WTC11 (cell line): ENCODE measurements at regions not wholly inside any gene's neighbourhood (a gene's known extent, or its start where the extent isn't known, plus 50 kb on each side); places are given as distances from the start of the nearest gene placed in this dataset.

Experiments used
- ATAC-seq: fragments of 200-7000 bp; cut with Tn5 transposase; 2 replicates; pipeline ENCODE4 v1.10.0; 2021; ENCODE audit warnings: mild to moderate bottlenecking, moderate library complexity
- CTCF ChIA-PET: fragments of 300-600 bp; sonication (Branson Sonifier 250); formaldehyde crosslinking; loops from one replicate; lab custom pipeline; 2021; ENCODE audit warnings: antibody characterized with exemption; lab: Charles Lee
- POLR2A ChIA-PET: fragments of 350-600 bp; sonication (Branson Sonifier 250); formaldehyde crosslinking; loops from one replicate; lab custom pipeline; 2021; ENCODE audit warnings: antibody characterized with exemption; lab: Charles Lee
- DNase-seq: peaks from one replicate; pipeline ENCODE4 v3.0.0; 2021; ENCODE audit warnings: low spot score
- H3K27ac Mint-ChIP-seq: 2 replicates; pipeline ENCODE4 v1.8.0; 2021; ENCODE audit warnings: mixed read lengths
- H3K27me3 Mint-ChIP-seq: 2 replicates; pipeline ENCODE4 v1.8.0; 2021; ENCODE audit warnings: low read depth, mild to moderate bottlenecking, moderate library complexity, mixed read lengths
- H3K36me3 Mint-ChIP-seq: 2 replicates; pipeline ENCODE4 v1.8.0; 2021; ENCODE audit warnings: mixed read lengths
- H3K4me1 Mint-ChIP-seq: 2 replicates; pipeline ENCODE4 v1.8.0; 2022; ENCODE audit warnings: mixed read lengths
- H3K4me3 Mint-ChIP-seq: 2 replicates; pipeline ENCODE4 v1.8.0; 2021; ENCODE audit warnings: mild to moderate bottlenecking, moderate library complexity, mixed read lengths
- H3K9me3 Mint-ChIP-seq: 2 replicates; pipeline ENCODE4 v1.8.0; 2021; ENCODE audit warnings: mixed read lengths
- ELF4 ChIP-seq: sonication (generic); formaldehyde crosslinking; IDR thresholded peaks from 2 replicates; pipeline ENCODE4 v1.8.1; 2022; ENCODE audit warnings: low read depth, mild to moderate bottlenecking, moderate library complexity, missing genetic modification reagents
- EMX1 ChIP-seq: fragments of 250-450 bp; sonication (Bioruptor Pico); IDR thresholded peaks from 2 replicates; pipeline ENCODE4 v1.8.0; 2021; ENCODE audit warnings: mild to moderate bottlenecking
- FOXP1 ChIP-seq: sonication (generic); formaldehyde crosslinking; IDR thresholded peaks from 2 replicates; pipeline ENCODE4 v1.8.0; 2022; ENCODE audit warnings: missing genetic modification reagents, mild to moderate bottlenecking, moderate library complexity, borderline replicate concordance
- GRHL2 ChIP-seq: fragments of 250-450 bp; sonication (Bioruptor Pico); IDR thresholded peaks from 2 replicates; pipeline ENCODE4 v1.8.0; 2022; ENCODE audit warnings: mild to moderate bottlenecking, moderate library complexity; ENCODE audit not compliant: insufficient replicate concordance, severe bottlenecking
- IRF2 ChIP-seq: sonication (generic); formaldehyde crosslinking; IDR thresholded peaks from 2 replicates; pipeline ENCODE4 v1.8.0; 2022; ENCODE audit warnings: low read depth, missing genetic modification reagents, borderline replicate concordance
- JAZF1 ChIP-seq: fragments of 250-450 bp; sonication (Bioruptor Pico); IDR thresholded peaks from 2 replicates; pipeline ENCODE4 v1.9.0; 2021; ENCODE audit warnings: moderate library complexity, mild to moderate bottlenecking, inconsistent platforms
- KAT7 ChIP-seq: sonication (generic); formaldehyde crosslinking; IDR thresholded peaks from 2 replicates; pipeline ENCODE4 v1.8.1; 2023; ENCODE audit warnings: missing genetic modification reagents, mild to moderate bottlenecking, borderline replicate concordance
- MXD4 ChIP-seq: fragments of 250-450 bp; sonication (Bioruptor Pico); IDR thresholded peaks from 2 replicates; pipeline ENCODE4 v1.8.0; 2021; ENCODE audit warnings: mild to moderate bottlenecking, moderate library complexity, borderline replicate concordance
- PRRX2 ChIP-seq: fragments of 250-450 bp; sonication (Bioruptor Pico); IDR thresholded peaks from 2 replicates; pipeline ENCODE4 v1.8.0; 2021; ENCODE audit warnings: mild to moderate bottlenecking
- RORB ChIP-seq: fragments of 250-450 bp; sonication (Bioruptor Pico); IDR thresholded peaks from 2 replicates; pipeline ENCODE4 v1.9.0; 2021; ENCODE audit warnings: mild to moderate bottlenecking
- SMAD3 ChIP-seq: sonication (generic); formaldehyde crosslinking; IDR thresholded peaks from 2 replicates; pipeline ENCODE4 v1.8.0; 2022; ENCODE audit warnings: missing genetic modification reagents, mild to moderate bottlenecking, borderline replicate concordance
- SMAD4 ChIP-seq: sonication (generic); formaldehyde crosslinking; IDR thresholded peaks from 2 replicates; pipeline ENCODE4 v1.8.0; 2022; ENCODE audit warnings: mild to moderate bottlenecking, missing genetic modification reagents
- TEAD1 ChIP-seq: sonication (generic); formaldehyde crosslinking; IDR thresholded peaks from 2 replicates; pipeline ENCODE4 v1.8.0; 2022; ENCODE audit warnings: mild to moderate bottlenecking, missing genetic modification reagents
- USF1 ChIP-seq: sonication (generic); formaldehyde crosslinking; IDR thresholded peaks from 2 replicates; pipeline ENCODE4 v1.8.0; 2022; ENCODE audit warnings: mild to moderate bottlenecking, missing genetic modification reagents
- ZNF121 ChIP-seq: sonication (generic); formaldehyde crosslinking; IDR thresholded peaks from 2 replicates; pipeline ENCODE4 v1.8.0; 2023; ENCODE audit warnings: missing genetic modification reagents
- ZNF138 ChIP-seq: sonication (generic); formaldehyde crosslinking; conservative IDR thresholded peaks from 2 replicates; pipeline ENCODE4 v1.8.1; 2022; ENCODE audit warnings: mild to moderate bottlenecking, moderate library complexity, missing genetic modification reagents
- TF ChIP-seq, protein P1 (sequence below): sonication (generic); formaldehyde crosslinking; IDR thresholded peaks from 2 replicates; pipeline ENCODE4 v1.8.0; 2023; ENCODE audit warnings: mild to moderate bottlenecking, missing genetic modification reagents
- TF ChIP-seq, protein P2 (sequence below): sonication (generic); formaldehyde crosslinking; IDR thresholded peaks from 2 replicates; pipeline ENCODE4 v1.8.1; 2022; ENCODE audit warnings: mild to moderate bottlenecking, missing genetic modification reagents, moderate library complexity, borderline replicate concordance
- TF ChIP-seq, protein P3 (sequence below): sonication (generic); formaldehyde crosslinking; conservative IDR thresholded peaks from 2 replicates; pipeline ENCODE4 v1.8.1; 2023; ENCODE audit warnings: mild to moderate bottlenecking, low read depth, missing genetic modification reagents, moderate library complexity
- TF ChIP-seq, protein P4 (sequence below): fragments of 200-600 bp; IDR thresholded peaks from 2 replicates; pipeline ENCODE4 v1.8.0; 2022; ENCODE audit warnings: antibody characterized with exemption
- TF ChIP-seq, protein P5 (sequence below): sonication (generic); formaldehyde crosslinking; IDR thresholded peaks from 2 replicates; pipeline ENCODE4 v1.8.1; 2023; ENCODE audit warnings: mild to moderate bottlenecking, missing genetic modification reagents
- TF ChIP-seq, protein P6 (sequence below): sonication (generic); formaldehyde crosslinking; IDR thresholded peaks from 2 replicates; pipeline ENCODE4 v1.8.1; 2023; ENCODE audit warnings: mild to moderate bottlenecking, moderate library complexity, missing genetic modification reagents

- TF ChIP-seq, protein P1, sequence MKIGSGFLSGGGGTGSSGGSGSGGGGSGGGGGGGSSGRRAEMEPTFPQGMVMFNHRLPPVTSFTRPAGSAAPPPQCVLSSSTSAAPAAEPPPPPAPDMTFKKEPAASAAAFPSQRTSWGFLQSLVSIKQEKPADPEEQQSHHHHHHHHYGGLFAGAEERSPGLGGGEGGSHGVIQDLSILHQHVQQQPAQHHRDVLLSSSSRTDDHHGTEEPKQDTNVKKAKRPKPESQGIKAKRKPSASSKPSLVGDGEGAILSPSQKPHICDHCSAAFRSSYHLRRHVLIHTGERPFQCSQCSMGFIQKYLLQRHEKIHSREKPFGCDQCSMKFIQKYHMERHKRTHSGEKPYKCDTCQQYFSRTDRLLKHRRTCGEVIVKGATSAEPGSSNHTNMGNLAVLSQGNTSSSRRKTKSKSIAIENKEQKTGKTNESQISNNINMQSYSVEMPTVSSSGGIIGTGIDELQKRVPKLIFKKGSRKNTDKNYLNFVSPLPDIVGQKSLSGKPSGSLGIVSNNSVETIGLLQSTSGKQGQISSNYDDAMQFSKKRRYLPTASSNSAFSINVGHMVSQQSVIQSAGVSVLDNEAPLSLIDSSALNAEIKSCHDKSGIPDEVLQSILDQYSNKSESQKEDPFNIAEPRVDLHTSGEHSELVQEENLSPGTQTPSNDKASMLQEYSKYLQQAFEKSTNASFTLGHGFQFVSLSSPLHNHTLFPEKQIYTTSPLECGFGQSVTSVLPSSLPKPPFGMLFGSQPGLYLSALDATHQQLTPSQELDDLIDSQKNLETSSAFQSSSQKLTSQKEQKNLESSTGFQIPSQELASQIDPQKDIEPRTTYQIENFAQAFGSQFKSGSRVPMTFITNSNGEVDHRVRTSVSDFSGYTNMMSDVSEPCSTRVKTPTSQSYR (CRISPR knock-in tag), result no peak
- TF ChIP-seq ELF4, result no peak
- no peak for TF ChIP-seq USF1 (CRISPR knock-in tag)
- no peak for TF ChIP-seq TEAD1
- TF ChIP-seq SMAD4 (CRISPR knock-in tag), result no peak
- no peak for TF ChIP-seq ZNF138 (CRISPR knock-in tag)
- TF ChIP-seq, protein P2, sequence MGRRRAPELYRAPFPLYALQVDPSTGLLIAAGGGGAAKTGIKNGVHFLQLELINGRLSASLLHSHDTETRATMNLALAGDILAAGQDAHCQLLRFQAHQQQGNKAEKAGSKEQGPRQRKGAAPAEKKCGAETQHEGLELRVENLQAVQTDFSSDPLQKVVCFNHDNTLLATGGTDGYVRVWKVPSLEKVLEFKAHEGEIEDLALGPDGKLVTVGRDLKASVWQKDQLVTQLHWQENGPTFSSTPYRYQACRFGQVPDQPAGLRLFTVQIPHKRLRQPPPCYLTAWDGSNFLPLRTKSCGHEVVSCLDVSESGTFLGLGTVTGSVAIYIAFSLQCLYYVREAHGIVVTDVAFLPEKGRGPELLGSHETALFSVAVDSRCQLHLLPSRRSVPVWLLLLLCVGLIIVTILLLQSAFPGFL, result no peak
- TF ChIP-seq FOXP1 (CRISPR knock-in tag), result no peak
- TF ChIP-seq GRHL2 (CRISPR knock-in tag), result no peak
- TF ChIP-seq SMAD3 (CRISPR knock-in tag), result no peak
- TF ChIP-seq, protein P3, sequence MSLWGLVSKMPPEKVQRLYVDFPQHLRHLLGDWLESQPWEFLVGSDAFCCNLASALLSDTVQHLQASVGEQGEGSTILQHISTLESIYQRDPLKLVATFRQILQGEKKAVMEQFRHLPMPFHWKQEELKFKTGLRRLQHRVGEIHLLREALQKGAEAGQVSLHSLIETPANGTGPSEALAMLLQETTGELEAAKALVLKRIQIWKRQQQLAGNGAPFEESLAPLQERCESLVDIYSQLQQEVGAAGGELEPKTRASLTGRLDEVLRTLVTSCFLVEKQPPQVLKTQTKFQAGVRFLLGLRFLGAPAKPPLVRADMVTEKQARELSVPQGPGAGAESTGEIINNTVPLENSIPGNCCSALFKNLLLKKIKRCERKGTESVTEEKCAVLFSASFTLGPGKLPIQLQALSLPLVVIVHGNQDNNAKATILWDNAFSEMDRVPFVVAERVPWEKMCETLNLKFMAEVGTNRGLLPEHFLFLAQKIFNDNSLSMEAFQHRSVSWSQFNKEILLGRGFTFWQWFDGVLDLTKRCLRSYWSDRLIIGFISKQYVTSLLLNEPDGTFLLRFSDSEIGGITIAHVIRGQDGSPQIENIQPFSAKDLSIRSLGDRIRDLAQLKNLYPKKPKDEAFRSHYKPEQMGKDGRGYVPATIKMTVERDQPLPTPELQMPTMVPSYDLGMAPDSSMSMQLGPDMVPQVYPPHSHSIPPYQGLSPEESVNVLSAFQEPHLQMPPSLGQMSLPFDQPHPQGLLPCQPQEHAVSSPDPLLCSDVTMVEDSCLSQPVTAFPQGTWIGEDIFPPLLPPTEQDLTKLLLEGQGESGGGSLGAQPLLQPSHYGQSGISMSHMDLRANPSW (CRISPR knock-in tag), result no peak
- TF ChIP-seq, protein P4, sequence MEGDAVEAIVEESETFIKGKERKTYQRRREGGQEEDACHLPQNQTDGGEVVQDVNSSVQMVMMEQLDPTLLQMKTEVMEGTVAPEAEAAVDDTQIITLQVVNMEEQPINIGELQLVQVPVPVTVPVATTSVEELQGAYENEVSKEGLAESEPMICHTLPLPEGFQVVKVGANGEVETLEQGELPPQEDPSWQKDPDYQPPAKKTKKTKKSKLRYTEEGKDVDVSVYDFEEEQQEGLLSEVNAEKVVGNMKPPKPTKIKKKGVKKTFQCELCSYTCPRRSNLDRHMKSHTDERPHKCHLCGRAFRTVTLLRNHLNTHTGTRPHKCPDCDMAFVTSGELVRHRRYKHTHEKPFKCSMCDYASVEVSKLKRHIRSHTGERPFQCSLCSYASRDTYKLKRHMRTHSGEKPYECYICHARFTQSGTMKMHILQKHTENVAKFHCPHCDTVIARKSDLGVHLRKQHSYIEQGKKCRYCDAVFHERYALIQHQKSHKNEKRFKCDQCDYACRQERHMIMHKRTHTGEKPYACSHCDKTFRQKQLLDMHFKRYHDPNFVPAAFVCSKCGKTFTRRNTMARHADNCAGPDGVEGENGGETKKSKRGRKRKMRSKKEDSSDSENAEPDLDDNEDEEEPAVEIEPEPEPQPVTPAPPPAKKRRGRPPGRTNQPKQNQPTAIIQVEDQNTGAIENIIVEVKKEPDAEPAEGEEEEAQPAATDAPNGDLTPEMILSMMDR, result no peak
Measured at GRCh38 chr20:4451487-4452081, 202.5 kb upstream of the ADRA1D start (continued).

DNA sequence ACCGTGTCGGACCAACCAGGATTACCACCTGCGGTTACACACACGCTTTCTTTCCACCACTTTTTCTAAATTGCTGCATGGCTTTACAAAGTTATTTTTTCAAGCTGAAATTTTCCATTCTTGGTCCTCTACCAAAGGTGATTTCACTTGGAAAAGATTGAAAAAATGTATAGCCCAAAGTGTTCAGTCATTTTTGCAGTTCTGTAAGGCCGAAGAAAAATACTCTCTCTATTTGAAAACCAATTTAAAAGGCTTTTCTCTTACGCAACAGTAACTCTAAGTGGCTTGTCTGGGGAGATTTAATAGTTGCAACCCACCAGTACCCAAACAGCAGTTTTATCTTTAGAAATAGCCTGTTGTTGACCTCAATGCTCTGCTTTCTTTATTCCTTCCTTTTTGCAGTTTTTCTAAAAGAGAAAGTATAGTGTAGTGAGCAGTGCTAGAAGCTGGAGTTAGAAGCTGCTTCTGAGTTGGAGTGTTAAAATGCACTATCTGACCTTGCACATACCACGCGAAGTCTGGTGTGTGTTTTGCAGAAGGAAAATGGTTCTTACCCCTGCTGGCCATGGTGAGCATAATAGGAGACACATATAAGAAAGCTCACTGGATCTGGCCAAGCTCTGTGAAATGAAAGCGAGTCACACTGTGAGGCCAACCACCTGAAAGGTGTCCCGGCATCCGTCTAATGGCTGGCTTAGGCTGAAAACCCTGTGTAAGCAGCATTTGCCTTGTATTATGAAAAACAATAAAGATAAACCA lies 201.0 kb upstream of the ADRA1D start:
- no peak for DNase-seq
- CTCF ChIA-PET, result no interaction called here
- TF ChIP-seq KAT7 (CRISPR knock-in tag), result no peak
- no peak for TF ChIP-seq PRRX2 (CRISPR knock-in tag)
- TF ChIP-seq, protein P5, sequence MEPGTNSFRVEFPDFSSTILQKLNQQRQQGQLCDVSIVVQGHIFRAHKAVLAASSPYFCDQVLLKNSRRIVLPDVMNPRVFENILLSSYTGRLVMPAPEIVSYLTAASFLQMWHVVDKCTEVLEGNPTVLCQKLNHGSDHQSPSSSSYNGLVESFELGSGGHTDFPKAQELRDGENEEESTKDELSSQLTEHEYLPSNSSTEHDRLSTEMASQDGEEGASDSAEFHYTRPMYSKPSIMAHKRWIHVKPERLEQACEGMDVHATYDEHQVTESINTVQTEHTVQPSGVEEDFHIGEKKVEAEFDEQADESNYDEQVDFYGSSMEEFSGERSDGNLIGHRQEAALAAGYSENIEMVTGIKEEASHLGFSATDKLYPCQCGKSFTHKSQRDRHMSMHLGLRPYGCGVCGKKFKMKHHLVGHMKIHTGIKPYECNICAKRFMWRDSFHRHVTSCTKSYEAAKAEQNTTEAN (CRISPR knock-in tag), result no peak
- TF ChIP-seq MXD4, result no peak
- TF ChIP-seq IRF2 (CRISPR knock-in tag), result no peak
- TF ChIP-seq, protein P6, sequence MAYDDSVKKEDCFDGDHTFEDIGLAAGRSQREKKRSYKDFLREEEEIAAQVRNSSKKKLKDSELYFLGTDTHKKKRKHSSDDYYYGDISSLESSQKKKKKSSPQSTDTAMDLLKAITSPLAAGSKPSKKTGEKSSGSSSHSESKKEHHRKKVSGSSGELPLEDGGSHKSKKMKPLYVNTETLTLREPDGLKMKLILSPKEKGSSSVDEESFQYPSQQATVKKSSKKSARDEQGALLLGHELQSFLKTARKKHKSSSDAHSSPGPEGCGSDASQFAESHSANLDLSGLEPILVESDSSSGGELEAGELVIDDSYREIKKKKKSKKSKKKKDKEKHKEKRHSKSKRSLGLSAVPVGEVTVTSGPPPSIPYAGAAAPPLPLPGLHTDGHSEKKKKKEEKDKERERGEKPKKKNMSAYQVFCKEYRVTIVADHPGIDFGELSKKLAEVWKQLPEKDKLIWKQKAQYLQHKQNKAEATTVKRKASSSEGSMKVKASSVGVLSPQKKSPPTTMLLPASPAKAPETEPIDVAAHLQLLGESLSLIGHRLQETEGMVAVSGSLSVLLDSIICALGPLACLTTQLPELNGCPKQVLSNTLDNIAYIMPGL (CRISPR knock-in tag), result no peak
- no peak for TF ChIP-seq RORB (CRISPR knock-in tag)
- TF ChIP-seq ZNF138 (CRISPR knock-in tag), result no peak
- TF ChIP-seq, protein P2, result no peak
- no peak for TF ChIP-seq EMX1 (CRISPR knock-in tag)
- TF ChIP-seq JAZF1, result no peak
- TF ChIP-seq ZNF121 (CRISPR knock-in tag), result no peak

More for the DNA sequence above, 201.0 kb upstream of the ADRA1D start:
- peaks cover 15% of the 10 kb centered on the region for H3K9me3 Mint-ChIP-seq
- peaks cover 3% of the 10 kb centered on the region for H3K4me1 Mint-ChIP-seq
- H3K36me3 Mint-ChIP-seq, result peaks cover 5% of the 10 kb centered on the region
- H3K4me3 Mint-ChIP-seq, result no peak overlapping the region
- POLR2A ChIA-PET, result no interaction called here
- no peak overlapping the region for H3K27ac Mint-ChIP-seq
- ATAC-seq, result peak; percentile 66
- no peaks in the 10 kb centered on the region for H3K27me3 Mint-ChIP-seq
